GM18520 (cell line): ENCODE measurements at regions not wholly inside any gene's neighbourhood (a gene's known extent, or its start where the extent isn't known, plus 50 kb on each side); places are given as distances from the start of the nearest gene placed in this dataset.

Source experiments
- ATAC-seq: cut with Tn5 transposase; IDR thresholded peaks from one replicate; pipeline ENCODE4 v1.9.1; 2021; ENCODE audit not compliant: unreplicated experiment

GRCh38 chr9:96089452-96090085, 212.4 kb downstream of the HSD17B3 start:
- ATAC-seq, result no peak

- no peak for ATAC-seq
These were observed 213.0 kb downstream of the ERCC6L2 start for GRCh38 chr9:96088510-96088909.

GRCh38 chr9:96087669-96088299, 212.3 kb downstream of the ERCC6L2 start:
- ATAC-seq, result no peak

GRCh38 chr9:96086936-96087571, 211.6 kb downstream of the ERCC6L2 start:
- ATAC-seq, result no peak

GRCh38 chr9:96085491-96086143, 210.1 kb downstream of the ERCC6L2 start:
- ATAC-seq, result no peak

- ATAC-seq, result no peak
These were observed 208.8 kb downstream of the ERCC6L2 start for GRCh38 chr9:96084331-96084734.

- ATAC-seq, result no peak
These were observed 207.2 kb downstream of the ERCC6L2 start for GRCh38 chr9:96082516-96083232.

- no peak for ATAC-seq
These were observed 204.9 kb downstream of the ERCC6L2 start for GRCh38 chr9:96080364-96080763.

GRCh38 chr9:96079779-96080178, 204.3 kb downstream of the ERCC6L2 start:
- ATAC-seq, result no peak

- ATAC-seq, result no peak
These were observed 203.5 kb downstream of the ERCC6L2 start for GRCh38 chr9:96078897-96079490.

GRCh38 chr9:96075757-96076156, 200.3 kb downstream of the ERCC6L2 start:
- no peak for ATAC-seq

GRCh38 chr9:96075111-96075510, 199.6 kb downstream of the ERCC6L2 start:
- no peak for ATAC-seq

- no peak for ATAC-seq
These were observed 198.3 kb downstream of the ERCC6L2 start for GRCh38 chr9:96073531-96074480.

- no peak for ATAC-seq
These were observed 197.4 kb downstream of the ERCC6L2 start for GRCh38 chr9:96072930-96073329.

- ATAC-seq, result no peak
These were observed 196.3 kb downstream of the ERCC6L2 start for GRCh38 chr9:96071815-96072124.

GRCh38 chr9:96071076-96071814, 195.8 kb downstream of the ERCC6L2 start:
- no peak for ATAC-seq

GRCh38 chr9:96069629-96070220, 194.2 kb downstream of the ERCC6L2 start:
- no peak for ATAC-seq

GRCh38 chr9:96068511-96068910, 193.0 kb downstream of the ERCC6L2 start:
- no peak for ATAC-seq

GRCh38 chr9:96067600-96067999, 192.1 kb downstream of the ERCC6L2 start:
- ATAC-seq, result no peak
